ENCODE measurements at regions not wholly inside any gene's neighbourhood (a gene's known extent, or its start where the extent isn't known, plus 50 kb on each side); places are given as distances from the start of the nearest gene placed in this dataset.

DNA sequence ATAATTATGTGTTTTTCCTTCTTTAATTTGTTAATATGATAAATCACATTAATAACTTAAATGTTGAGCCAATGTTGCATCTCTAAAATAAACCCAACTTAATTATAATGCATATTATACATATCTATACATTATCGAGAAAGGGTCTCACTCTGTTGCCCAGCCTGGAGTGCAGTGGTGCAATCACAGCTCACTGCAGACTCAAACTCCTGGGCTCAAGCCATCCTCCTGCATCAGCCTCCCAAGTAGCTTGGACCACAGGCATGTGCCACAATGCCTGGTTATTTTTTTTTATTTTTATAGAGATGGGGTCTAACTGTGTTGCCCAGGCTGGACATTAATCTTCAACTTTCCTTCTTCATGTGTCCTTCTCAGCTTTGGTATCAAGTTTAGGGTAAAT lies 98.9 kb downstream of the INHBA start:
- CTCF ChIA-PET, result interaction anchor here (1.1 kb wide), 1 partner anchor 149 kb away, joined by 3 read pairs; no protein-coding TSS in a partner anchor
- intact Hi-C loops (cut with micrococcal nuclease; ENCODE audit: unreplicated experiment), result no loop called here
- no TSS peak for BruUV-seq (replicated peaks)

More for the DNA sequence above, 98.9 kb downstream of the INHBA start:
- no peak for TF ChIP-seq RCOR1 (conservative IDR thresholded peaks at IDR 0.05; ENCODE audit: low read depth, low read length)
- TF ChIP-seq MTA3 (IDR thresholded peaks at IDR 0.05; ENCODE audit: borderline replicate concordance, low read length), result no peak
- no peak for TF ChIP-seq SRF (IDR thresholded peaks at IDR 0.05; ENCODE audit: low read depth in 2 of 2, low read length in 2 of 2)
- no peak for TF ChIP-seq NR2C2 (IDR thresholded peaks at IDR 0.05; ENCODE audit: borderline replicate concordance, control insufficient read depth, insufficient read length, low read depth)
- TF ChIP-seq BACH1 (IDR thresholded peaks at IDR 0.05; ENCODE audit: borderline replicate concordance), result no peak
- TF ChIP-seq ZZZ3 (IDR thresholded peaks at IDR 0.05; ENCODE audit: control insufficient read depth, insufficient read length, low read depth), result no peak
- no peak for TF ChIP-seq SIX5 (IDR thresholded peaks at IDR 0.05; ENCODE audit: low read depth, low read length, severe bottlenecking)
- TF ChIP-seq ZNF24 (IDR thresholded peaks at IDR 0.05), result no peak
- TF ChIP-seq, protein P1, sequence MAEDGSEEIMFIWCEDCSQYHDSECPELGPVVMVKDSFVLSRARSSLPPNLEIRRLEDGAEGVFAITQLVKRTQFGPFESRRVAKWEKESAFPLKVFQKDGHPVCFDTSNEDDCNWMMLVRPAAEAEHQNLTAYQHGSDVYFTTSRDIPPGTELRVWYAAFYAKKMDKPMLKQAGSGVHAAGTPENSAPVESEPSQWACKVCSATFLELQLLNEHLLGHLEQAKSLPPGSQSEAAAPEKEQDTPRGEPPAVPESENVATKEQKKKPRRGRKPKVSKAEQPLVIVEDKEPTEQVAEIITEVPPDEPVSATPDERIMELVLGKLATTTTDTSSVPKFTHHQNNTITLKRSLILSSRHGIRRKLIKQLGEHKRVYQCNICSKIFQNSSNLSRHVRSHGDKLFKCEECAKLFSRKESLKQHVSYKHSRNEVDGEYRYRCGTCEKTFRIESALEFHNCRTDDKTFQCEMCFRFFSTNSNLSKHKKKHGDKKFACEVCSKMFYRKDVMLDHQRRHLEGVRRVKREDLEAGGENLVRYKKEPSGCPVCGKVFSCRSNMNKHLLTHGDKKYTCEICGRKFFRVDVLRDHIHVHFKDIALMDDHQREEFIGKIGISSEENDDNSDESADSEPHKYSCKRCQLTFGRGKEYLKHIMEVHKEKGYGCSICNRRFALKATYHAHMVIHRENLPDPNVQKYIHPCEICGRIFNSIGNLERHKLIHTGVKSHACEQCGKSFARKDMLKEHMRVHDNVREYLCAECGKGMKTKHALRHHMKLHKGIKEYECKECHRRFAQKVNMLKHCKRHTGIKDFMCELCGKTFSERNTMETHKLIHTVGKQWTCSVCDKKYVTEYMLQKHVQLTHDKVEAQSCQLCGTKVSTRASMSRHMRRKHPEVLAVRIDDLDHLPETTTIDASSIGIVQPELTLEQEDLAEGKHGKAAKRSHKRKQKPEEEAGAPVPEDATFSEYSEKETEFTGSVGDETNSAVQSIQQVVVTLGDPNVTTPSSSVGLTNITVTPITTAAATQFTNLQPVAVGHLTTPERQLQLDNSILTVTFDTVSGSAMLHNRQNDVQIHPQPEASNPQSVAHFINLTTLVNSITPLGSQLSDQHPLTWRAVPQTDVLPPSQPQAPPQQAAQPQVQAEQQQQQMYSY (CRISPR knock-in tag; IDR thresholded peaks at IDR 0.05), result no peak
- no peak for TF ChIP-seq WRNIP1 (IDR thresholded peaks at IDR 0.05; ENCODE audit: borderline replicate concordance, low read depth, low read length)
- TF ChIP-seq TAF1 (IDR thresholded peaks at IDR 0.05; ENCODE audit: borderline replicate concordance, low read depth, low read length), result no peak
- no peak for TF ChIP-seq ZNF384 (IDR thresholded peaks at IDR 0.05; ENCODE audit: borderline replicate concordance, low read depth, low read length)
- no peak for TF ChIP-seq NFXL1 (IDR thresholded peaks at IDR 0.05; ENCODE audit: borderline replicate concordance)
- TF ChIP-seq NR2C1 (IDR thresholded peaks at IDR 0.05), result no peak
- TF ChIP-seq CBX5 (IDR thresholded peaks at IDR 0.05; ENCODE audit: low read depth), result no peak
- no peak overlapping the region for H3K4me3 ChIP-seq
- no peaks in the 10 kb centered on the region for H3K9me3 ChIP-seq (replicated peaks; ENCODE audit: control insufficient read depth, insufficient read depth, low read length)
- in situ Hi-C loops (cut with MboI), result no loop called here
- H3K4me2 ChIP-seq (ENCODE audit: control insufficient read depth, insufficient read depth), result no peak overlapping the region
- no peak overlapping the region for H3K27ac ChIP-seq (ENCODE audit: control insufficient read depth, insufficient read depth)
- no peak for ATAC-seq
- FAIRE-seq, result no peak
- H3K79me2 ChIP-seq (ENCODE audit: control insufficient read depth, insufficient read depth, low read length), result no peaks in the 10 kb centered on the region
- H3K36me3 ChIP-seq (ENCODE audit: control insufficient read depth in 2 of 2, insufficient read depth in 2 of 2, low read length in 1 of 2), result no peaks in the 10 kb centered on the region
- DNase-seq (ENCODE audit: low read depth, low spot score), result no peak
- H3K9ac ChIP-seq (ENCODE audit: control insufficient read depth, insufficient read depth, low read length), result no peak overlapping the region
- no peak overlapping the region for H2AFZ ChIP-seq (ENCODE audit: control insufficient read depth, low read depth, low read length)
- H4K20me1 ChIP-seq (ENCODE audit: control insufficient read depth, insufficient read depth), result no peaks in the 10 kb centered on the region
- RAD21 ChIA-PET (ENCODE audit: unreplicated experiment), result no interaction called here
- WGBS (ENCODE audit: insufficient coverage, insufficient replicate concordance, low lambda C conversion rate, missing lambda C conversion rate), result 32% methylated on average over 1 of the region's 1 CpG
- H3K27me3 ChIP-seq (replicated peaks in 1 of 2; ENCODE audit: control insufficient read depth in 2 of 2, insufficient read depth in 2 of 2, low read length in 1 of 2), result no peaks in the 10 kb centered on the region
- SMC1A ChIA-PET (ENCODE audit: uncharacterized antibody, unreplicated experiment), result interaction anchor here (1.0 kb wide), 1 partner anchor 19 kb away, joined by 3 read pairs; no protein-coding TSS in a partner anchor
- POLR2A ChIA-PET, result no interaction called here
- no peaks in the 10 kb centered on the region for H3K4me1 ChIP-seq (ENCODE audit: control insufficient read depth, insufficient read depth, low read length)

All from GM12878 (cell line).